Thoracic aorta (tissue), 2 donors: ENCODE measurements at regions not wholly inside any gene's neighbourhood (a gene's known extent, or its start where the extent isn't known, plus 50 kb on each side); places are given as distances from the start of the nearest gene placed in this dataset.

ENCODE experiments used
- ATAC-seq: fragments of 150-250 bp; one replicate; pipeline ENCODE4 v1.8.0; 2017; ENCODE audit warnings: low read depth; ENCODE audit not compliant: insufficient number of reproducible peaks, low FRiP score
- DNase-seq: peaks from one replicate; pipeline ENCODE4 v3.0.0-alpha.2; 2020; ENCODE audit warnings: low spot score
- H3K27ac ChIP-seq, 2 donors: fragments of 200-600 bp; sonication (generic); 1 replicate in 1 of 2; 2 replicates in 1 of 2; pipeline ENCODE4 v1.5.1; 2016; ENCODE audit warnings: mild to moderate bottlenecking in 2 of 2, moderate library complexity in 2 of 2
- H3K27me3 ChIP-seq: fragments of 200-600 bp; sonication (generic); replicated peaks from 2 replicates; pipeline ENCODE4 v1.6.0; 2016; ENCODE audit warnings: mild to moderate bottlenecking; ENCODE audit not compliant: insufficient read depth
- H3K36me3 ChIP-seq: fragments of 200-600 bp; sonication (generic); one replicate; pipeline ENCODE4 v1.5.1; 2016
- H3K4me1 ChIP-seq, 2 donors: fragments of 200-600 bp; sonication (generic); 1 replicate in 1 of 2; 2 replicates in 1 of 2; pipeline versions ENCODE4 v1.5.1 to v1.6.0; 2016; ENCODE audit warnings: low read depth in 2 of 2, mild to moderate bottlenecking in 1 of 2; ENCODE audit not compliant: control insufficient read depth in 1 of 2
- H3K4me3 ChIP-seq: fragments of 200-600 bp; sonication (generic); 2 replicates; pipeline ENCODE4 v1.5.1; 2016; ENCODE audit warnings: mild to moderate bottlenecking
- H3K9me3 ChIP-seq: fragments of 200-600 bp; sonication (generic); 2 replicates; pipeline ENCODE4 v1.5.1; 2016
- CTCF ChIP-seq: fragments of 200-600 bp; sonication (generic); IDR thresholded peaks from one replicate; pipeline ENCODE4 v1.5.1; 2019; ENCODE audit warnings: antibody characterized with exemption

GRCh38 chr14:80055226-80055625, 156.1 kb downstream of the DIO2 start:
- Histone ChIP-seq H3K4me1 (no peaks in the 10 kb centered on the region), H3K9me3 (no peaks in the 10 kb centered on the region), H3K27me3 (no peaks in the 10 kb centered on the region), H3K27ac (no peak overlapping the region), H3K36me3 (no peaks in the 10 kb centered on the region), H3K4me3 (no peak overlapping the region)
- no peak for DNase-seq
- ATAC-seq: no peak
- TF ChIP-seq CTCF: no peak

- no peak overlapping the region for H3K27ac ChIP-seq
- no peak for TF ChIP-seq CTCF
- H3K27me3 ChIP-seq: no peaks in the 10 kb centered on the region
- no peak for DNase-seq
- H3K36me3 ChIP-seq: no peaks in the 10 kb centered on the region
- ATAC-seq: no peak
- no peak overlapping the region for H3K4me3 ChIP-seq
- H3K4me1 ChIP-seq: no peaks in the 10 kb centered on the region
- H3K9me3 ChIP-seq: no peaks in the 10 kb centered on the region
Observed at GRCh38 chr14:80054020-80054419, 157.3 kb downstream of the DIO2 start.

GRCh38 chr14:80049055-80049454, 162.2 kb downstream of the DIO2 start:
- no peak for TF ChIP-seq CTCF
- no peak overlapping the region for H3K4me3 ChIP-seq
- no peak for ATAC-seq
- no peaks in the 10 kb centered on the region for H3K27me3 ChIP-seq
- H3K36me3 ChIP-seq: no peaks in the 10 kb centered on the region
- DNase-seq: no peak
- H3K4me1 ChIP-seq: no peaks in the 10 kb centered on the region
- H3K9me3 ChIP-seq: no peaks in the 10 kb centered on the region
- H3K27ac ChIP-seq: no peak overlapping the region

GRCh38 chr14:80047761-80048160, 163.5 kb downstream of the DIO2 start:
- Histone ChIP-seq H3K27me3 (no peaks in the 10 kb centered on the region), H3K27ac (no peak overlapping the region), H3K36me3 (no peaks in the 10 kb centered on the region), H3K9me3 (no peaks in the 10 kb centered on the region), H3K4me1 (no peaks in the 10 kb centered on the region), H3K4me3 (no peak overlapping the region)
- no peak for TF ChIP-seq CTCF
- ATAC-seq: no peak
- no peak for DNase-seq

GRCh38 chr14:80037349-80037748, 174.0 kb downstream of the DIO2 start:
- no peaks in the 10 kb centered on the region for H3K9me3 ChIP-seq
- DNase-seq: no peak
- ATAC-seq: no peak
- no peak for TF ChIP-seq CTCF
- H3K4me3 ChIP-seq: no peak overlapping the region
- H3K4me1 ChIP-seq: no peaks in the 10 kb centered on the region
- no peak overlapping the region for H3K27ac ChIP-seq
- H3K36me3 ChIP-seq: no peaks in the 10 kb centered on the region
- H3K27me3 ChIP-seq: no peaks in the 10 kb centered on the region
